Activated naive CD4-positive, alpha-beta T cell treated with anti-CD3 and anti-CD28 coated beads, Interleukin-2, amount 50 U/mL, for 72 hours (primary cell): ENCODE measurements at regions not wholly inside any gene's neighbourhood (a gene's known extent, or its start where the extent isn't known, plus 50 kb on each side); places are given as distances from the start of the nearest gene placed in this dataset.
A peak's percentile ranks its signal among the peaks of the same experiment; 100 is the strongest.

Experiments used
- ATAC-seq, 2 donors: fragments of 150-1000 bp; cut with Tn5 transposase; 2 replicates each; pipeline ENCODE4 v1.10.0; 2021; ENCODE audit warnings: mild to moderate bottlenecking in 2 of 2, moderate library complexity in 2 of 2
- DNase-seq, 2 donors: peaks; one replicate each; pipeline ENCODE4 v3.0.0; 2021 to 2022; ENCODE audit warnings: low spot score in 2 of 2
- H3K27ac Mint-ChIP-seq, 2 donors: one replicate each; pipeline ENCODE4 v1.8.0; 2022; ENCODE audit warnings: mild to moderate bottlenecking in 2 of 2, mixed read lengths in 2 of 2
- H3K36me3 Mint-ChIP-seq, 2 donors: one replicate each; pipeline ENCODE4 v1.8.0; 2022; ENCODE audit warnings: mixed read lengths in 2 of 2
- H3K9me3 Mint-ChIP-seq, 2 donors: one replicate each; pipeline ENCODE4 v1.8.0; 2022; ENCODE audit warnings: mixed read lengths in 2 of 2

- Mint-ChIP-seq H3K27ac (no peak overlapping the region), H3K9me3 (peaks cover 0 to 10% of the 10 kb centered on the region in 2 donors), H3K36me3 (no peaks in the 10 kb centered on the region)
- ATAC-seq (no peak), DNase-seq (no peak)
These were observed 246.8 kb downstream of the NSG2 start for GRCh38 chr5:174292348-174292747.

- ATAC-seq = no peak
- DNase-seq = no peak
- Mint-ChIP-seq H3K27ac (no peak overlapping the region), H3K9me3 (peaks cover 0 to 10% of the 10 kb centered on the region in 2 donors), H3K36me3 (no peaks in the 10 kb centered on the region)
These were observed 247.5 kb downstream of the NSG2 start for GRCh38 chr5:174293006-174293405.

- ATAC-seq = no peak
- Mint-ChIP-seq H3K27ac (no peak overlapping the region), H3K9me3 (peaks cover 0 to 10% of the 10 kb centered on the region in 2 donors), H3K36me3 (no peaks in the 10 kb centered on the region)
- DNase-seq = no peak
These were observed 248.0 kb downstream of the NSG2 start for GRCh38 chr5:174293481-174293880.

GRCh38 chr5:174294891-174295620, 249.6 kb downstream of the NSG2 start:
- H3K36me3 Mint-ChIP-seq = no peaks in the 10 kb centered on the region
- ATAC-seq (no peak), DNase-seq (no peak)
- peaks cover 0 to 14% of the 10 kb centered on the region in 2 donors for H3K9me3 Mint-ChIP-seq
- H3K27ac Mint-ChIP-seq = no peak overlapping the region

GRCh38 chr5:174295702-174296436, 250.4 kb downstream of the NSG2 start:
- no peak for DNase-seq
- peaks cover 0 to 11% of the 10 kb centered on the region in 2 donors for H3K9me3 Mint-ChIP-seq
- H3K27ac Mint-ChIP-seq = no peak overlapping the region
- no peak for ATAC-seq
- H3K36me3 Mint-ChIP-seq = no peaks in the 10 kb centered on the region

- Mint-ChIP-seq H3K27ac (no peak overlapping the region), H3K36me3 (no peaks in the 10 kb centered on the region), H3K9me3 (peaks cover 0 to 4% of the 10 kb centered on the region in 2 donors)
- ATAC-seq = no peak
- no peak for DNase-seq
These were observed 254.8 kb downstream of the NSG2 start for GRCh38 chr5:174300118-174300940.

GRCh38 chr5:174300941-174301761, 255.6 kb downstream of the NSG2 start:
- ATAC-seq (no peak), DNase-seq (no peak)
- peaks cover 0 to 4% of the 10 kb centered on the region in 2 donors for H3K9me3 Mint-ChIP-seq
- no peak overlapping the region for H3K27ac Mint-ChIP-seq
- no peaks in the 10 kb centered on the region for H3K36me3 Mint-ChIP-seq

GRCh38 chr5:174301848-174302625, 256.5 kb downstream of the NSG2 start:
- Mint-ChIP-seq H3K9me3 (peaks cover 0 to 4% of the 10 kb centered on the region in 2 donors), H3K27ac (no peak overlapping the region), H3K36me3 (no peaks in the 10 kb centered on the region)
- DNase-seq = no peak
- no peak for ATAC-seq

- no peak for DNase-seq
- Mint-ChIP-seq H3K9me3 (peaks cover 0 to 4% of the 10 kb centered on the region in 2 donors), H3K27ac (peak overlapping the region in 1 of 2 donors; percentile 26), H3K36me3 (no peaks in the 10 kb centered on the region)
- no peak for ATAC-seq
These were observed 257.5 kb downstream of the NSG2 start for GRCh38 chr5:174303035-174303434.

GRCh38 chr5:174303437-174304045, 258.0 kb downstream of the NSG2 start:
- Mint-ChIP-seq H3K9me3 (peaks cover 0 to 4% of the 10 kb centered on the region in 2 donors), H3K27ac (no peak overlapping the region), H3K36me3 (no peaks in the 10 kb centered on the region)
- no peak for DNase-seq
- ATAC-seq = no peak

- H3K36me3 Mint-ChIP-seq = no peaks in the 10 kb centered on the region
- ATAC-seq = no peak
- H3K9me3 Mint-ChIP-seq = no peaks in the 10 kb centered on the region
- H3K27ac Mint-ChIP-seq = no peak overlapping the region
- no peak for DNase-seq
These were observed 259.8 kb downstream of the NSG2 start for GRCh38 chr5:174305241-174305681.

GRCh38 chr5:174306345-174307030, 261.0 kb downstream of the NSG2 start:
- no peaks in the 10 kb centered on the region for H3K36me3 Mint-ChIP-seq
- no peak for ATAC-seq
- H3K9me3 Mint-ChIP-seq = no peaks in the 10 kb centered on the region
- no peak for DNase-seq
- H3K27ac Mint-ChIP-seq = no peak overlapping the region

- ATAC-seq = no peak
- Mint-ChIP-seq H3K27ac (no peak overlapping the region), H3K9me3 (no peaks in the 10 kb centered on the region), H3K36me3 (no peaks in the 10 kb centered on the region)
- DNase-seq = no peak
These were observed 261.5 kb downstream of the NSG2 start for GRCh38 chr5:174307031-174307408.

GRCh38 chr5:174307656-174308271, 262.3 kb downstream of the NSG2 start:
- ATAC-seq (no peak), DNase-seq (no peak)
- Mint-ChIP-seq H3K36me3 (no peaks in the 10 kb centered on the region), H3K27ac (no peak overlapping the region), H3K9me3 (no peaks in the 10 kb centered on the region)
